GM12892 (cell line): ENCODE measurements at regions not wholly inside any gene's neighbourhood (a gene's known extent, or its start where the extent isn't known, plus 50 kb on each side); places are given as distances from the start of the nearest gene placed in this dataset.

ENCODE experiments used
- POLR2A ChIP-seq: IDR thresholded peaks from 2 replicates; pipeline ENCODE4 v1.6.1; 2011; ENCODE audit warnings: low read depth, low read length, control low read depth
- POLR2AphosphoS5 ChIP-seq: IDR thresholded peaks from 2 replicates; pipeline ENCODE4 v1.6.1; 2011; ENCODE audit warnings: low read depth, low read length, control low read depth

DNA sequence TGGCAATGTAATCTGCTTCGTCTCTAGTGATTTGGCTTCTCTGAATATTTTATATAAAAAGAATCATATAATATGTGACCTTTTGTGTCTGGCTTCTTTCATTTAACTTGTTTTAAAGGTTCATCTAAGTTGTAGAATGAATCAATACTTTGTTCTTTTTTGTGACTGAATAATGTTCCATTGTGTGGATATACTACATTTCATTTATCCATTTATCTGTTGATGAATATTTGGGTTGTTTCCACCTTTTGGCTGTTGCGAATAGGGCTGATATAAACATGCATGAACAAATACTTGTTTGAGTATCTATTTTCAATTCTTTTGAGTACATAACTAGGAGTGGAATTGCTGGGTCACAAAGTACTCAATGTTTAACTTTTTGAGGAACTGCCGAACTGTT is 63.8 kb upstream of the TNP1 start:
- TF ChIP-seq POLR2AphosphoS5 (no peak), POLR2A (no peak)
